SK-N-SH (cell line): ENCODE measurements at regions not wholly inside any gene's neighbourhood (a gene's known extent, or its start where the extent isn't known, plus 50 kb on each side); places are given as distances from the start of the nearest gene placed in this dataset.

Experiments
- CTCF ChIA-PET: fragments of 300-600, 350-600 bp; formaldehyde crosslinking; extraction: SDS; loops from one replicate; lab custom pipeline; 2021; lab: Yijun Ruan, JAX
- POLR2A ChIA-PET: fragments of 350-600 bp; sonication (Branson Sonifier 250); formaldehyde crosslinking; extraction: SDS; loops from one replicate; lab custom pipeline; 2020; ENCODE audit warnings: antibody characterized with exemption, inconsistent platforms; lab: Yijun Ruan, JAX
- DNase-seq: peaks from one replicate; pipeline ENCODE4 v3.0.0; 2012
- H2AFZ ChIP-seq: fragments of 200-600 bp; sonication (generic); 2 replicates; pipeline ENCODE4 v1.8.1; 2016; ENCODE audit warnings: antibody characterized with exemption, mild to moderate bottlenecking, low read depth
- H3F3A ChIP-seq: fragments of 200-600 bp; sonication (generic); replicated peaks from 2 replicates; pipeline ENCODE3; 2016; ENCODE audit warnings: antibody characterized with exemption, mild to moderate bottlenecking; ENCODE audit not compliant: insufficient read depth
- H3K27ac ChIP-seq, 2 experiments: fragments of 200-500 bp in 1 of 2; fragments of 200-600 bp in 1 of 2; sonication (Bioruptor generic) in 1 of 2; sonication (generic), shearing (Covaris generic) in 1 of 2; 2 replicates each; pipeline versions ENCODE4 v1.5.1 to v1.6.1; 2014 to 2016; ENCODE audit warnings: low read depth in 2 of 2, inconsistent platforms in 1 of 2, low read length in 1 of 2, mild to moderate bottlenecking in 1 of 2, mixed read lengths in 1 of 2
- H3K27me3 ChIP-seq: fragments of 200-600 bp; sonication (generic), shearing (Covaris generic); 2 replicates; pipeline ENCODE4 v1.6.1; 2016; ENCODE audit warnings: mixed run types; ENCODE audit not compliant: insufficient read depth
- H3K36me3 ChIP-seq, 2 experiments: fragments of 200-500 bp in 1 of 2; fragments of 200-600 bp in 1 of 2; sonication (Bioruptor generic) in 1 of 2; sonication (generic) in 1 of 2; replicated peaks in 1 of 2; 2 replicates each; pipeline versions ENCODE3 to v1.5.1; 2014 to 2016; ENCODE audit warnings: low read length in 1 of 2, mild to moderate bottlenecking in 1 of 2; ENCODE audit not compliant: insufficient read depth in 2 of 2, control insufficient read depth in 1 of 2
- H3K4me1 ChIP-seq, 2 experiments: fragments of 200-500 bp in 1 of 2; fragments of 200-600 bp in 1 of 2; sonication (Bioruptor generic) in 1 of 2; sonication (generic), shearing (Covaris generic) in 1 of 2; 2 replicates each; pipeline versions ENCODE4 v1.5.1 to v1.6.1; 2014 to 2016; ENCODE audit warnings: low read depth in 1 of 2, low read length in 1 of 2, mixed run types in 1 of 2; ENCODE audit not compliant: insufficient read depth in 2 of 2, control insufficient read depth in 1 of 2
- H3K4me2 ChIP-seq: fragments of 200-600 bp; sonication (generic), shearing (Covaris generic); 2 replicates; pipeline ENCODE4 v1.6.1; 2017; ENCODE audit warnings: mixed run types
- H3K4me3 ChIP-seq, 2 experiments: fragments of 200-500 bp in 1 of 2; fragments of 200-600 bp in 1 of 2; sonication (Bioruptor generic) in 1 of 2; sonication (generic), shearing (Covaris generic) in 1 of 2; 2 replicates each; pipeline versions ENCODE4 v1.5.1 to v1.8.1; 2014 to 2016; ENCODE audit warnings: low read depth in 2 of 2, inconsistent platforms in 1 of 2, low read length in 1 of 2, mild to moderate bottlenecking in 1 of 2, mixed read lengths in 1 of 2, moderate library complexity in 1 of 2
- H3K79me2 ChIP-seq: fragments of 200-600 bp; sonication (generic); 2 replicates; pipeline ENCODE4 v1.8.1; 2017; ENCODE audit warnings: mild to moderate bottlenecking; ENCODE audit not compliant: insufficient read depth
- H3K9ac ChIP-seq: fragments of 200-600 bp; sonication (generic); 2 replicates; pipeline ENCODE4 v1.6.1; 2017; ENCODE audit warnings: mixed run types
- H3K9me2 ChIP-seq: fragments of 200-600 bp; sonication (generic); 2 replicates; pipeline ENCODE4 v1.6.1; 2017; ENCODE audit warnings: mixed run types
- H3K9me3 ChIP-seq: fragments of 200-600 bp; sonication (generic); 2 replicates; pipeline ENCODE4 v1.6.1; 2017; ENCODE audit warnings: mixed run types, mild to moderate bottlenecking, moderate library complexity
- H4K20me1 ChIP-seq: fragments of 200-600 bp; sonication (generic); 2 replicates; pipeline ENCODE4 v1.6.1; 2017; ENCODE audit warnings: mild to moderate bottlenecking, mixed run types; ENCODE audit not compliant: insufficient read depth
- CHD2 ChIP-seq: fragments of 150-350 bp; IDR thresholded peaks from 2 replicates; pipeline ENCODE4 v1.6.1; 2018; ENCODE audit warnings: low read length; ENCODE audit not compliant: partially characterized antibody
- EP300 ChIP-seq, 2 experiments: IDR thresholded peaks; 2 replicates each; pipeline versions ENCODE4 v1.4.0 to v1.6.1; 2012; ENCODE audit warnings: borderline replicate concordance in 1 of 2, low read depth in 1 of 2, low read length in 1 of 2
- FOSL2 ChIP-seq: IDR thresholded peaks from 2 replicates; pipeline ENCODE4 v1.4.0; 2012; ENCODE audit warnings: low read depth, mild to moderate bottlenecking, moderate library complexity, borderline replicate concordance
- FOXM1 ChIP-seq: IDR thresholded peaks from 2 replicates; pipeline ENCODE4 v1.4.0; 2012; ENCODE audit warnings: low read depth, mild to moderate bottlenecking
- IRF3 ChIP-seq: fragments of 150-350 bp; IDR thresholded peaks from 2 replicates; pipeline ENCODE4 v1.6.1; 2016; ENCODE audit warnings: mild to moderate bottlenecking, low read depth, low read length
- JUND ChIP-seq: IDR thresholded peaks from 2 replicates; pipeline ENCODE4 v1.4.0; 2012
- MAX ChIP-seq: IDR thresholded peaks from 2 replicates; pipeline ENCODE4 v1.4.0; 2012; ENCODE audit warnings: low read depth
- MEF2A ChIP-seq: IDR thresholded peaks from 2 replicates; pipeline ENCODE4 v1.4.0; 2012; ENCODE audit warnings: low read depth, borderline replicate concordance
- MXI1 ChIP-seq: IDR thresholded peaks from 2 replicates; pipeline ENCODE4 v1.6.1; 2012; ENCODE audit warnings: mild to moderate bottlenecking, low read depth, low read length, improper control_type of control experiment
- NFIC ChIP-seq: IDR thresholded peaks from 2 replicates; pipeline ENCODE4 v1.4.0; 2012; ENCODE audit warnings: borderline replicate concordance
- NRF1 ChIP-seq: IDR thresholded peaks from 2 replicates; pipeline ENCODE4 v1.6.1; 2012; ENCODE audit warnings: low read depth, mild to moderate bottlenecking, low read length
- PBX3 ChIP-seq: IDR thresholded peaks from 2 replicates; pipeline ENCODE4; 2012
- POLR2AphosphoS5 ChIP-seq: IDR thresholded peaks from 2 replicates; pipeline ENCODE4 v1.6.1; 2012; ENCODE audit warnings: low read depth, low read length
- RFX5 ChIP-seq: IDR thresholded peaks from 2 replicates; pipeline ENCODE4 v1.6.1; 2012; ENCODE audit warnings: mild to moderate bottlenecking, improper control_type of control experiment, low read length
- RXRA ChIP-seq: IDR thresholded peaks from 2 replicates; pipeline ENCODE4 v1.4.0; 2012; ENCODE audit warnings: low read depth, mild to moderate bottlenecking, borderline replicate concordance
- SIN3A ChIP-seq: IDR thresholded peaks from 2 replicates; pipeline ENCODE4 v1.6.1; 2012; ENCODE audit warnings: low read depth, mild to moderate bottlenecking, low read length, moderate library complexity, borderline replicate concordance
- SMC3 ChIP-seq: IDR thresholded peaks from 2 replicates; pipeline ENCODE4 v1.6.1; 2012; ENCODE audit warnings: low read depth, low read length, improper control_type of control experiment
- USF1 ChIP-seq: IDR thresholded peaks from 2 replicates; pipeline ENCODE4 v1.4.0; 2012; ENCODE audit warnings: low read depth, borderline replicate concordance
- USF2 ChIP-seq: fragments of 150-350 bp; IDR thresholded peaks from 2 replicates; pipeline ENCODE4 v1.6.1; 2017; ENCODE audit warnings: antibody characterized with exemption, low read length, low read depth, borderline replicate concordance
- YY1 ChIP-seq: IDR thresholded peaks from 2 replicates; pipeline ENCODE4 v1.4.0; 2012; ENCODE audit warnings: low read depth, mild to moderate bottlenecking
- WGBS: methylation state at CpG from one replicate; pipeline ENCODE4 v1.1.6; 2017; ENCODE audit warnings: low lambda C conversion rate; 5-methylcytosine and 5-hydroxymethylcytosine counted together

- H3K4me2 ChIP-seq = no peak overlapping the region
These were observed 50.6 kb upstream of the NKD1 start for GRCh38 chr16:50497592-50497991.

GRCh38 chr16:50496990-50497389, 51.2 kb upstream of the NKD1 start:
- H3K9ac ChIP-seq = no peak overlapping the region
- no peak overlapping the region for H3K4me2 ChIP-seq
- no peaks in the 10 kb centered on the region for H4K20me1 ChIP-seq
- no peak overlapping the region for H3K27ac ChIP-seq
- no peak overlapping the region for H2AFZ ChIP-seq
- H3K4me1 ChIP-seq = no peaks in the 10 kb centered on the region
- no peaks in the 10 kb centered on the region for H3K79me2 ChIP-seq
- DNase-seq = no peak
- H3K36me3 ChIP-seq = no peaks in the 10 kb centered on the region
- H3K9me3 ChIP-seq = no peaks in the 10 kb centered on the region
- WGBS = 36% methylated on average over 2 of the region's 2 CpGs
- no peak overlapping the region for H3K4me3 ChIP-seq
- ChIA-PET POLR2A (no interaction called here), CTCF (interaction anchor here (0.7 kb wide), 1 partner anchor 13 kb away, joined by 3 read pairs; no protein-coding TSS in a partner anchor)
- no peaks in the 10 kb centered on the region for H3K27me3 ChIP-seq
- H3F3A ChIP-seq = no peaks in the 10 kb centered on the region
- H3K9me2 ChIP-seq = no peaks in the 10 kb centered on the region
- no peak for TF ChIP-seq JUND
- no peak for TF ChIP-seq MXI1
- no peak for TF ChIP-seq NRF1
- TF ChIP-seq FOSL2 = no peak
- no peak for TF ChIP-seq EP300 (IDR thresholded peaks at IDR 0.05; ENCODE audit: borderline replicate concordance in 1 of 2, low read depth in 1 of 2, low read length in 1 of 2)
- TF ChIP-seq PBX3 = no peak
- no peak for TF ChIP-seq RXRA
- no peak for TF ChIP-seq MEF2A
- TF ChIP-seq MAX = no peak
- TF ChIP-seq IRF3 = no peak
- no peak for TF ChIP-seq USF1
- TF ChIP-seq SMC3 = no peak
- TF ChIP-seq RFX5 = no peak

More at GRCh38 chr16:50497592-50497991, 50.6 kb upstream of the NKD1 start:
- ChIA-PET POLR2A (no interaction called here), CTCF (interaction anchor here (1.3 kb wide), 2 partner anchors 12 to 32 kb away, joined by 3 to 5 read pairs; no protein-coding TSS in a partner anchor)
- Histone ChIP-seq H3K9me3 (no peaks in the 10 kb centered on the region), H3K4me1 (peaks cover 0 to 3% of the 10 kb centered on the region in 2 experiments; a peak in 1 of 4 replicates), H3K79me2 (no peaks in the 10 kb centered on the region), H4K20me1 (no peaks in the 10 kb centered on the region), H3K36me3 (no peaks in the 10 kb centered on the region), H3K27ac (no peak overlapping the region), H3K4me3 (no peak overlapping the region), H3K9me2 (no peaks in the 10 kb centered on the region), H3K9ac (no peak overlapping the region), H3F3A (no peaks in the 10 kb centered on the region), H2AFZ (no peak overlapping the region), H3K27me3 (no peaks in the 10 kb centered on the region)
- no peak for DNase-seq
- 20% methylated on average over 3 of the region's 3 CpGs for WGBS
- TF ChIP-seq USF1 (no peak), YY1 (no peak), NFIC (no peak), USF2 (no peak), FOSL2 (no peak), SIN3A (no peak), MEF2A (no peak), POLR2AphosphoS5 (no peak), FOXM1 (no peak), PBX3 (no peak), CHD2 (no peak)
